Ovary (tissue), 3 donors: ENCODE measurements at regions not wholly inside any gene's neighbourhood (a gene's known extent, or its start where the extent isn't known, plus 50 kb on each side); places are given as distances from the start of the nearest gene placed in this dataset.

ENCODE experiments used
- CTCF ChIP-seq, 3 donors: fragments of 450-650 bp in 2 of 3; fragments of 200-600 bp in 1 of 3; IDR thresholded peaks; one replicate each; pipeline versions ENCODE4 v1.5.1 to v1.8.0; 2016 to 2022; ENCODE audit warnings: antibody characterized with exemption in 3 of 3, mild to moderate bottlenecking in 1 of 3
- EP300 ChIP-seq: sonication (generic); formaldehyde crosslinking; IDR thresholded peaks from one replicate; pipeline ENCODE4 v1.6.1; 2017; ENCODE audit warnings: antibody characterized with exemption
- donor health status: DM: no; HTN: no; CAD: no.

GRCh38 chr18:46352520-46353250, 248.5 kb downstream of the HAUS1 start:
- TF ChIP-seq CTCF (IDR thresholded peaks at IDR 0.05) (no peak), EP300 (no peak)
